NCI-H1417 treated with DMSO at 0.1 percent for 48 hours (cell line): ENCODE measurements at regions not wholly inside any gene's neighbourhood (a gene's known extent, or its start where the extent isn't known, plus 50 kb on each side); places are given as distances from the start of the nearest gene placed in this dataset.

Source experiments
- DNase-seq: peaks from one replicate; lab custom pipeline; 2025; lab: John Stamatoyannopoulos, UW

- no peak for DNase-seq
Measured at GRCh38 chr13:61485128-61485765, 69.6 kb upstream of the PCDH20 start.

- no peak for DNase-seq
Measured at GRCh38 chr13:61477619-61478018, 62.0 kb upstream of the PCDH20 start.

GRCh38 chr13:61470786-61471185 is 55.1 kb upstream of the PCDH20 start:
- DNase-seq, result no peak

- DNase-seq, result no peak
Measured at GRCh38 chr13:61466280-61466679, 50.6 kb upstream of the PCDH20 start.
